ENCODE measurements at regions not wholly inside any gene's neighbourhood (a gene's known extent, or its start where the extent isn't known, plus 50 kb on each side); places are given as distances from the start of the nearest gene placed in this dataset.

DNA sequence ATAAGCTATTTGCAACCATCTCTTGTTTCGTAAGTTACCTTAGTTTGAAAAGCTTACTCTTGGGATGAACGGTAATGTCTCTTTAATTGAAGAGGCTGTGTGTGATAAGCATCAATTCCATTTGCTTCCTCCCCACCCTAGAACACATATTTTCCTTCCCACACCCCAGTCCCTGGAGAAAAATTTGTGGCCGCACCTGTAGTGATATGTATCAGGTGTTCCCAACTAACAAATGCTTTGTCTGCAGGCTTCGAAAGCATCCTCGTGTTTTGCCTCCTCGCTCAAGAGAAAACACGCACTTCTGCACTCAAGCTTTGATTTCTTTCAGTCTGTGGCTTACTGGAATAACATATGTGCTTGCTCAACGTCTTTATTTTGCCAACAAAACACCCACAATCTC lies 143.8 kb upstream of the OTUD4 start:
- no TSS peak for BruUV-seq (replicated peaks)

DNA sequence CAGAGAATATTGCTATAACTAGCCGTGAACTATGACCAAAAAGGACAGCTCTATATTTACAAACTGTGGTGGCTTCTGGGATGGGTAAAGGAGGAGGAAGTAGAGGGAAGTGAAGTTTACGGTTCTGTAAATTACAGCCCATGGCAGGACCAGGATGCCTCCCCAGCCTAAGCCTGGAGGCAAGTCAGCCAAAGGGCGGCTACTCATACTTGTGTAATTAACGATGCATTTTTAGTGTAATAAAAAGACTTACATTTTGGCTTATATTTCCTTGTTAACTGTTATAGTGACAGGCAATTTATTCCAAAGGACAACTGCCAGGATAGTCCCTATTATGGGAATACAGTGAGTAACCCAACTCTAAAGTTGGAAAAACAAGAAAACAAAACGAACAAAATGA lies 139.9 kb upstream of the OTUD4 start:
- H3K36me3 ChIP-seq (ENCODE audit: low read depth): no peaks in the 10 kb centered on the region
- intact Hi-C loops (cut with micrococcal nuclease; ENCODE audit: unreplicated experiment): no loop called here
- ChIA-PET CTCF (no interaction called here), POLR2A (ENCODE audit: unreplicated experiment) (no interaction called here)
- BruUV-seq (replicated peaks): no TSS peak
- no peak overlapping the region for H2AFZ ChIP-seq
- no peaks in the 10 kb centered on the region for H3K4me1 ChIP-seq (replicated peaks; ENCODE audit: insufficient read depth)
- no peak overlapping the region for H3K4me2 ChIP-seq
- no peaks in the 10 kb centered on the region for H3F3A ChIP-seq (ENCODE audit: insufficient read depth, low read depth)
- no peak for TF ChIP-seq EZH2 (IDR thresholded peaks at IDR 0.05; ENCODE audit: low read depth)
- TF ChIP-seq, protein P1, sequence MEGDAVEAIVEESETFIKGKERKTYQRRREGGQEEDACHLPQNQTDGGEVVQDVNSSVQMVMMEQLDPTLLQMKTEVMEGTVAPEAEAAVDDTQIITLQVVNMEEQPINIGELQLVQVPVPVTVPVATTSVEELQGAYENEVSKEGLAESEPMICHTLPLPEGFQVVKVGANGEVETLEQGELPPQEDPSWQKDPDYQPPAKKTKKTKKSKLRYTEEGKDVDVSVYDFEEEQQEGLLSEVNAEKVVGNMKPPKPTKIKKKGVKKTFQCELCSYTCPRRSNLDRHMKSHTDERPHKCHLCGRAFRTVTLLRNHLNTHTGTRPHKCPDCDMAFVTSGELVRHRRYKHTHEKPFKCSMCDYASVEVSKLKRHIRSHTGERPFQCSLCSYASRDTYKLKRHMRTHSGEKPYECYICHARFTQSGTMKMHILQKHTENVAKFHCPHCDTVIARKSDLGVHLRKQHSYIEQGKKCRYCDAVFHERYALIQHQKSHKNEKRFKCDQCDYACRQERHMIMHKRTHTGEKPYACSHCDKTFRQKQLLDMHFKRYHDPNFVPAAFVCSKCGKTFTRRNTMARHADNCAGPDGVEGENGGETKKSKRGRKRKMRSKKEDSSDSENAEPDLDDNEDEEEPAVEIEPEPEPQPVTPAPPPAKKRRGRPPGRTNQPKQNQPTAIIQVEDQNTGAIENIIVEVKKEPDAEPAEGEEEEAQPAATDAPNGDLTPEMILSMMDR (conservative IDR thresholded peaks at IDR 0.05): no peak
- H3K79me2 ChIP-seq (ENCODE audit: low read depth): no peaks in the 10 kb centered on the region
- H3K9me3 ChIP-seq (ENCODE audit: insufficient read depth, low read depth): no peaks in the 10 kb centered on the region
- DNase-seq: no peak
- H3K4me3 ChIP-seq: no peak overlapping the region
- H3K27ac ChIP-seq: no peak overlapping the region
- no peaks in the 10 kb centered on the region for H3K27me3 ChIP-seq (ENCODE audit: insufficient read depth, low read depth)
- no peaks in the 10 kb centered on the region for H4K20me1 ChIP-seq (ENCODE audit: insufficient read depth)
- no peaks in the 10 kb centered on the region for H3K9me2 ChIP-seq (ENCODE audit: insufficient read depth)

More for the DNA sequence above, 143.8 kb upstream of the OTUD4 start:
- no peak overlapping the region for H3K4me2 ChIP-seq
- CTCF ChIA-PET: no interaction called here
- H4K20me1 ChIP-seq (ENCODE audit: insufficient read depth): no peaks in the 10 kb centered on the region
- H3K9me3 ChIP-seq (ENCODE audit: insufficient read depth, low read depth): no peaks in the 10 kb centered on the region
- no peaks in the 10 kb centered on the region for H3F3A ChIP-seq (ENCODE audit: insufficient read depth, low read depth)
- H3K79me2 ChIP-seq (ENCODE audit: low read depth): no peaks in the 10 kb centered on the region
- DNase-seq: peak in 1 of 2 experiments; percentile 61
- no peaks in the 10 kb centered on the region for H3K36me3 ChIP-seq (ENCODE audit: low read depth)
- no peak overlapping the region for H3K27ac ChIP-seq
- H2AFZ ChIP-seq: no peak overlapping the region
- H3K4me3 ChIP-seq: no peak overlapping the region
- no peaks in the 10 kb centered on the region for H3K27me3 ChIP-seq (ENCODE audit: insufficient read depth, low read depth)
- intact Hi-C loops (cut with micrococcal nuclease; ENCODE audit: unreplicated experiment): no loop called here
- TF ChIP-seq, protein P1 (conservative IDR thresholded peaks at IDR 0.05): no peak
- no peak for TF ChIP-seq EZH2 (IDR thresholded peaks at IDR 0.05; ENCODE audit: low read depth)
- H3K4me1 ChIP-seq (replicated peaks; ENCODE audit: insufficient read depth): no peaks in the 10 kb centered on the region
- POLR2A ChIA-PET (ENCODE audit: unreplicated experiment): interaction anchor here (0.7 kb wide), 1 partner anchor 25 kb away, joined by 5 read pairs; no protein-coding TSS in a partner anchor
- H3K9me2 ChIP-seq (ENCODE audit: insufficient read depth): no peaks in the 10 kb centered on the region

DNA sequence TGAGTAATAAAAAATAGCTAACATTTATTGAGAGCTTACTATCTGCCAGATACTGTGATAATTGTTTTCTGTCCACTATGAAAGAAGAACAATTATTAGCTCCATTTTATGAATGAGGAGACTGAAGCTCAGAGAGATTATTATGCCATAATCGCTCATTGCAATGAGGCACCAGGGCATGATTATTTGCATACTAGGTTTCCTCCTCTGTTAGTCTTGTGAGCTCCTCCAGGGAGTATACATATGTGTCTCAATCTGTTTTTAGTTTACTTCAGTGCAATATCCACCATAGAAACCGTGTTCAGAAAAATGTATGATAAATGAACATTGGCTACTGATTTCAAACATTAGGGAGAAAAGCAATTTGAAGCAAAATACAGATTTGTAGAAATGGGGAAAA lies 139.4 kb upstream of the OTUD4 start:
- no peaks in the 10 kb centered on the region for H3K9me2 ChIP-seq (ENCODE audit: insufficient read depth)
- DNase-seq: no peak
- CTCF ChIA-PET: no interaction called here
- no peak overlapping the region for H3K27ac ChIP-seq
- H2AFZ ChIP-seq: no peak overlapping the region
- H3K79me2 ChIP-seq (ENCODE audit: low read depth): no peaks in the 10 kb centered on the region
- no peak overlapping the region for H3K4me3 ChIP-seq
- intact Hi-C loops (cut with micrococcal nuclease; ENCODE audit: unreplicated experiment): no loop called here
- no peaks in the 10 kb centered on the region for H3K27me3 ChIP-seq (ENCODE audit: insufficient read depth, low read depth)
- no peaks in the 10 kb centered on the region for H3K4me1 ChIP-seq (replicated peaks; ENCODE audit: insufficient read depth)
- no peak for TF ChIP-seq EZH2 (IDR thresholded peaks at IDR 0.05; ENCODE audit: low read depth)
- H4K20me1 ChIP-seq (ENCODE audit: insufficient read depth): no peaks in the 10 kb centered on the region
- H3K36me3 ChIP-seq (ENCODE audit: low read depth): no peaks in the 10 kb centered on the region
- H3F3A ChIP-seq (ENCODE audit: insufficient read depth, low read depth): no peaks in the 10 kb centered on the region
- POLR2A ChIA-PET (ENCODE audit: unreplicated experiment): interaction anchor here (0.7 kb wide), 1 partner anchor 957 kb away, joined by 4 read pairs; no protein-coding TSS in a partner anchor
- no peak overlapping the region for H3K4me2 ChIP-seq
- no TSS peak for BruUV-seq (replicated peaks)
- H3K9me3 ChIP-seq (ENCODE audit: insufficient read depth, low read depth): no peaks in the 10 kb centered on the region

DNA sequence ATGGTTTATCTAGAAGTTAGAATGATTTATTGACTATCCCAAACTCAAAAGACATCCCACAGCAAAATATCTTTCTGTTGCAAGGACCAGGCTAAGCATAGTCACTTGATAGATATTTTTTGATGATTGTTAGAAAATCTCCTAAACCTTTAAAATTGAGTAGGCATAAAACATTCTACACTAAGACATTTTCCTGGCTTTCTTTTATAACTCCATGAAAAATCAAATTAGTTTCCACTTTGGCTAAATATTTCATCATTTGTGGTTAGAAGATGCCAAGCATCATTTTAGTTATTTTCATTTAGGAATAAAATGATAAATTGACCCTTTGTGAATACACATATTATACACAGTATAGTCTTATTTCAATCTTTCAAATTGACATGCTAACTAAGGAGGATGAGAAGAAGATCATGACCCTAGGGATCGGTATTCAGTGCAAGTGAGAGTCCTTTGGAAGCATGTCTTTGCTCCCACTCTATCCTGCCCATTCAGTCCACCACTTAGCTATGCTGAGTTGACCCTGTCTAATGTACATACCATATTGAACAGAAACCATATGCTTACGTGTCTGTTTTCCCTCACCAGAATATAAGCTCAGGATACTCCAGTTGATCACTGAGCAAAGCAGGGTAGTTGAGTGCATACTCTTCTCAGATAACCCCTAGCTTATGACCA lies 136.6 kb upstream of the OTUD4 start:
- POLR2A ChIA-PET (ENCODE audit: unreplicated experiment): no interaction called here
- H3F3A ChIP-seq (ENCODE audit: insufficient read depth, low read depth): no peaks in the 10 kb centered on the region
- no peak for DNase-seq

More for the DNA sequence above, 136.6 kb upstream of the OTUD4 start:
- CTCF ChIA-PET: no interaction called here
- Histone ChIP-seq H3K9me2 (ENCODE audit: insufficient read depth) (no peaks in the 10 kb centered on the region), H4K20me1 (ENCODE audit: insufficient read depth) (no peaks in the 10 kb centered on the region), H3K36me3 (ENCODE audit: low read depth) (no peaks in the 10 kb centered on the region), H3K4me1 (replicated peaks; ENCODE audit: insufficient read depth) (no peaks in the 10 kb centered on the region), H3K4me3 (no peak overlapping the region), H3K27me3 (ENCODE audit: insufficient read depth, low read depth) (no peaks in the 10 kb centered on the region), H3K27ac (no peak overlapping the region), H3K9me3 (ENCODE audit: insufficient read depth, low read depth) (no peaks in the 10 kb centered on the region), H3K79me2 (ENCODE audit: low read depth) (no peaks in the 10 kb centered on the region), H2AFZ (no peak overlapping the region), H3K4me2 (no peak overlapping the region)
- BruUV-seq (replicated peaks): no TSS peak
- intact Hi-C loops (cut with micrococcal nuclease; ENCODE audit: unreplicated experiment): no loop called here
- TF ChIP-seq, protein P1 (conservative IDR thresholded peaks at IDR 0.05): no peak
- TF ChIP-seq EZH2 (IDR thresholded peaks at IDR 0.05; ENCODE audit: low read depth): no peak
